ENCODE measurements at regions not wholly inside any gene's neighbourhood (a gene's known extent, or its start where the extent isn't known, plus 50 kb on each side); places are given as distances from the start of the nearest gene placed in this dataset.
A peak's percentile ranks its signal among the peaks of the same experiment; 100 is the strongest.

GRCh38 chr12:12016284-12017100, 54.2 kb upstream of the BCL2L14 start:
- no peak for DNase-seq (ENCODE audit: low read depth)
- no peak for TF ChIP-seq CTCF (conservative IDR thresholded peaks at IDR 0.05; ENCODE audit: low read depth, low read length)
- H3K4me3 ChIP-seq (ENCODE audit: low read length), result no peak overlapping the region

GRCh38 chr12:12017135-12017581, 53.6 kb upstream of the BCL2L14 start:
- no peak overlapping the region for H3K4me3 ChIP-seq (ENCODE audit: low read length)
- DNase-seq (ENCODE audit: low read depth), result no peak
- no peak for TF ChIP-seq CTCF (conservative IDR thresholded peaks at IDR 0.05; ENCODE audit: low read depth, low read length)

GRCh38 chr12:12017798-12018197, 52.9 kb upstream of the BCL2L14 start:
- no peak overlapping the region for H3K4me3 ChIP-seq (ENCODE audit: low read length)
- DNase-seq (ENCODE audit: low read depth), result no peak
- TF ChIP-seq CTCF (conservative IDR thresholded peaks at IDR 0.05; ENCODE audit: low read depth, low read length), result peak; percentile 26

GRCh38 chr12:12018454-12018853, 52.3 kb upstream of the BCL2L14 start:
- TF ChIP-seq CTCF (conservative IDR thresholded peaks at IDR 0.05; ENCODE audit: low read depth, low read length), result no peak
- H3K4me3 ChIP-seq (ENCODE audit: low read length), result no peak overlapping the region
- peak; percentile 63 for DNase-seq (ENCODE audit: low read depth)

GRCh38 chr12:12019881-12020280, 50.9 kb upstream of the BCL2L14 start:
- no peak for DNase-seq (ENCODE audit: low read depth)
- no peak for TF ChIP-seq CTCF (conservative IDR thresholded peaks at IDR 0.05; ENCODE audit: low read depth, low read length)
- no peak overlapping the region for H3K4me3 ChIP-seq (ENCODE audit: low read length)

GRCh38 chr12:12020762-12021161, 50.0 kb upstream of the BCL2L14 start:
- DNase-seq (ENCODE audit: low read depth), result no peak
- no peak overlapping the region for H3K4me3 ChIP-seq (ENCODE audit: low read length)
- TF ChIP-seq CTCF (conservative IDR thresholded peaks at IDR 0.05; ENCODE audit: low read depth, low read length), result no peak

All from retinal pigment epithelial cell (primary cell).